PC-3 (cell line): ENCODE measurements at regions not wholly inside any gene's neighbourhood (a gene's known extent, or its start where the extent isn't known, plus 50 kb on each side); places are given as distances from the start of the nearest gene placed in this dataset.

ENCODE experiments used
- CTCF ChIP-seq: fragments of 300-600 bp; sonication (generic); conservative IDR thresholded peaks from 2 replicates; pipeline ENCODE4 v1.5.1; 2017; ENCODE audit warnings: antibody characterized with exemption, low read depth, mild to moderate bottlenecking, low read length
- EZH2 ChIP-seq: fragments of 300-600 bp; sonication (generic); IDR thresholded peaks from one replicate; pipeline ENCODE4 v1.6.1; 2017; ENCODE audit warnings: antibody characterized with exemption, mild to moderate bottlenecking, low read length; ENCODE audit not compliant: unreplicated experiment
- EZH2phosphoT487 ChIP-seq: fragments of 300-600 bp; sonication (generic); IDR thresholded peaks from 2 replicates; pipeline ENCODE4 v1.6.1; 2018; ENCODE audit warnings: mild to moderate bottlenecking, antibody characterized with exemption, low read length, borderline replicate concordance

DNA sequence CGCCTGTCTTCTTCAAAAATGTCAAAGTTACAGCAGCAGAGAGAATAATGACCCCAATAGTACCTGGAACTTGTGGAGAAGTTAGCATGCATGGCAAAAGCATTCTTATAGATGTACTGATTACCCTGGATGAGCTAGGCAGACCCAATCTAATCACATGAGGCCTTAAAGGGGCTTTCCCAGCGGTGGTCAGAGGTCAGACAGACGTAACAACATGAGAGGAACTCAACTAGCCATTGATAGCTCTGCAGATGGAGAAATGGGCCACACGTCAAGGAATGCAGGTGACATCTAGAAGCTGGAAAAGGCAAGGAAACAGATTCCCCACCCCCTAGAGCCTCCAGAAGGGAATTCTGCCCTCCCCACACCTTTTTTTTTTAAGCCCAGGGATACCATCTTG lies 156.8 kb upstream of the ARID1B start:
- TF ChIP-seq CTCF (no peak), EZH2phosphoT487 (no peak), EZH2 (no peak)
